Pancreas (tissue), 10 donors: ENCODE measurements at regions not wholly inside any gene's neighbourhood (a gene's known extent, or its start where the extent isn't known, plus 50 kb on each side); places are given as distances from the start of the nearest gene placed in this dataset.

ENCODE experiments used
- ATAC-seq, 4 donors: fragments of 200-7000 bp; cut with Tn5 transposase; one replicate each; pipeline versions ENCODE4 v1.8.0 to v1.9.1; 2020; ENCODE audit warnings: mild to moderate bottlenecking in 4 of 4, moderate library complexity in 4 of 4
- DNase-seq, 6 donors: peaks; one replicate each; pipeline ENCODE4 v3.0.0-alpha.2; 2020
- FAIRE-seq: peaks from 2 replicates; lab custom pipeline; 2012; peaks lifted over from hg19 to GRCh38; lab: Jason Lieb, UNC
- H3K27ac ChIP-seq, 4 donors: fragments of 200-600 bp; sonication (generic); 1 replicate in 3 of 4; 2 replicates in 1 of 4; pipeline versions ENCODE4 v1.5.0 to v1.8.0; 2020
- H3K27me3 ChIP-seq, 4 donors: fragments of 200-600 bp; one replicate each; pipeline ENCODE4 v1.8.0; 2021
- H3K36me3 ChIP-seq, 3 donors: fragments of 200-600 bp; sonication (generic) in 1 of 3; one replicate each; pipeline versions ENCODE4 v1.5.0 to v1.8.0; 2020 to 2021
- H3K4me1 ChIP-seq, 3 donors: fragments of 200-600 bp; one replicate each; pipeline ENCODE4 v1.8.0; 2021
- H3K4me3 ChIP-seq, 4 donors: fragments of 200-600 bp; sonication (generic) in 2 of 4; one replicate each; pipeline versions ENCODE4 v1.5.0 to v1.8.0; 2020 to 2021
- H3K9me3 ChIP-seq, 4 donors: fragments of 200-600 bp; one replicate each; pipeline ENCODE4 v1.8.0; 2021
- WGBS, 2 donors: extraction: QIAGEN DNeasy Blood & Tissue Kit; methylation state at CpG; one replicate each; pipeline ENCODE4 v1.1.7; 2013; 5-methylcytosine and 5-hydroxymethylcytosine counted together
- intact Hi-C, 3 donors: fragments of 100-400 bp; cut with DNase I; formaldehyde crosslinking; loops; one replicate each; pipeline versions ENCODE4 v1.11.1 to v1.14.2; 2022
- TF ChIP-seq, protein P1 (sequence below), 4 donors: fragments of 200-600 bp; sonication (generic) in 3 of 4; IDR thresholded peaks; one replicate each; pipeline versions ENCODE4 v1.5.0 to v1.8.0; 2021; ENCODE audit warnings: antibody characterized with exemption in 4 of 4
- donor health status: healthy with polysubstance abuse.
- donor health status: DM: no; HTN: no; CAD: no; lungs with moderate emphysema.
- donor health status: DM: no; HTN: no; CAD: no.
- donor health status: control.
- donor health status: control.
- donor health status: Bipolar disorder and iron deficiency.
- donor health status: DM: yes; HTN: yes; CAD: no.
- donor health status: DM: no; HTN: no; CAD: no.
- donor health status: DM: no; HTN: no; CAD: no.
- donor health status: DM: yes; HTN: yes; CAD: no.

DNA sequence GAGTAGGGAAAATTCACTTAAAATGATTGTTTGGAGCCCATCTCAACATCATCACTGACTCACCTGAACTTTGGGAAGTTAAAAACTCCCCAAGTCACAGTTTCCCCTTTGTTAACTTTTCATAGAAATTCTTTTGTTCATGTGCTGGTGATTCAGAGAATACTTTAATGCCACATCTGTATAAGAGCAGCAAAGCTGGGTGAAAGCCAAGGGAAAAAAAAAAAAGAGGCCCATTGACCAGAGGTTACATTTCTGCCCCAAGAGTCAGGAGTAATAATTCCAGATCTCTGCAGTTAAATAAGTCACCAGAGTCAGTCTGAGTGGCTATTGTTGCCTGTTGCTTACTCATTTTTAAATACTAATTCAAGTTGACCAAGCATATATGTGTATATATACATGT, 136.4 kb upstream of the LGR5 start:
- Histone ChIP-seq H3K27ac (no peak overlapping the region), H3K36me3 (no peaks in the 10 kb centered on the region), H3K4me1 (no peaks in the 10 kb centered on the region), H3K4me3 (no peak overlapping the region), H3K9me3 (no peaks in the 10 kb centered on the region), H3K27me3 (no peaks in the 10 kb centered on the region)
- no peak for DNase-seq
- no peak for FAIRE-seq
- TF ChIP-seq, protein P1, sequence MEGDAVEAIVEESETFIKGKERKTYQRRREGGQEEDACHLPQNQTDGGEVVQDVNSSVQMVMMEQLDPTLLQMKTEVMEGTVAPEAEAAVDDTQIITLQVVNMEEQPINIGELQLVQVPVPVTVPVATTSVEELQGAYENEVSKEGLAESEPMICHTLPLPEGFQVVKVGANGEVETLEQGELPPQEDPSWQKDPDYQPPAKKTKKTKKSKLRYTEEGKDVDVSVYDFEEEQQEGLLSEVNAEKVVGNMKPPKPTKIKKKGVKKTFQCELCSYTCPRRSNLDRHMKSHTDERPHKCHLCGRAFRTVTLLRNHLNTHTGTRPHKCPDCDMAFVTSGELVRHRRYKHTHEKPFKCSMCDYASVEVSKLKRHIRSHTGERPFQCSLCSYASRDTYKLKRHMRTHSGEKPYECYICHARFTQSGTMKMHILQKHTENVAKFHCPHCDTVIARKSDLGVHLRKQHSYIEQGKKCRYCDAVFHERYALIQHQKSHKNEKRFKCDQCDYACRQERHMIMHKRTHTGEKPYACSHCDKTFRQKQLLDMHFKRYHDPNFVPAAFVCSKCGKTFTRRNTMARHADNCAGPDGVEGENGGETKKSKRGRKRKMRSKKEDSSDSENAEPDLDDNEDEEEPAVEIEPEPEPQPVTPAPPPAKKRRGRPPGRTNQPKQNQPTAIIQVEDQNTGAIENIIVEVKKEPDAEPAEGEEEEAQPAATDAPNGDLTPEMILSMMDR (IDR thresholded peaks at IDR 0.05) = no peak
- ATAC-seq = peak in 1 of 4 donors; percentile 49
- intact Hi-C loops = no loop called here

DNA sequence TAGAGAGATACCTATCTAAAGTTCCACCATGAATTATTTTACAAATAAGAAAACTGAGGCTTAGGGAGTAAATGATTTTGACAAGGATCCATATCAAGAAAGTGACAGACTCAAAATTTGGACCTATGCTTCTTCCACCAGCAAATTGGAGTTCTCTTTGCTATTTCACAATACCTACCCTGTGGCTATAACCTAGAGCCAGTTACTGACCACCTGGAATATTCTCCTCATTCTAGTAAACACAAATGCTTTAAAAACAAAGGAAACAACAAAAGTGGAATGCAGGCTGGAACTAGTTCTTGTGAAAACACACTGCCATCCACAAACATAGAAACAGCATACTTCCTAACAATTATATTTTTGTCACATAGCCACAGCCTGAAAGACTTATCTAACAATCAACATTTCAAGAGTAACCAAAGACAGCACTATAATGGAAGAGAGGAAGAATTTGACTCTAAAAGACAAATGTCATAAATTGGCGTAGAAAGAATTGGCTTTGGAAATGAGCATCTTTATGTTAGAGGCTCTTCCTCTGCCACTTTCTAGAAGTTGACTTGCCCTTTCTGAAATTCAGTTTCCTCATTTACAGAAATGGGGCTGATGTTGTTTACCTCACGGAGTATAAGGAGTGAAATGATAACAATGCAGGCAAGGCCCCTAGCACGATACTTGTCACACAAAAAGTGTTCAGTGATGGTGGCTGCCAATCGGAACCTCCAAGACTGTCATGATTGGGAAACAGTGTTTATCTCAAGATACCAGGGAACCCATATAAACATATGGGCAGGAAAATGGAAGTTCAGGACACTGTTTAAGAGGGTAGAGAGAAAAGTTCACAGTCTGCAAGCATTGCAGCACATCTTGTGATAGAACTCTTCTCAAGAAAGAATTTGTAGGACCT, 138.6 kb upstream of the LGR5 start:
- H3K4me3 ChIP-seq = no peak overlapping the region
- no peak for ATAC-seq
- TF ChIP-seq, protein P1 (IDR thresholded peaks at IDR 0.05) = no peak
- no peak for FAIRE-seq
- H3K27ac ChIP-seq = no peak overlapping the region
- H3K4me1 ChIP-seq = no peaks in the 10 kb centered on the region
- no peaks in the 10 kb centered on the region for H3K27me3 ChIP-seq
- WGBS, 2 donors = 88 to 90% methylated on average over 4 of the region's 4 CpGs
- H3K36me3 ChIP-seq = no peaks in the 10 kb centered on the region
- no peaks in the 10 kb centered on the region for H3K9me3 ChIP-seq
- intact Hi-C loops = no loop called here
- no peak for DNase-seq

DNA sequence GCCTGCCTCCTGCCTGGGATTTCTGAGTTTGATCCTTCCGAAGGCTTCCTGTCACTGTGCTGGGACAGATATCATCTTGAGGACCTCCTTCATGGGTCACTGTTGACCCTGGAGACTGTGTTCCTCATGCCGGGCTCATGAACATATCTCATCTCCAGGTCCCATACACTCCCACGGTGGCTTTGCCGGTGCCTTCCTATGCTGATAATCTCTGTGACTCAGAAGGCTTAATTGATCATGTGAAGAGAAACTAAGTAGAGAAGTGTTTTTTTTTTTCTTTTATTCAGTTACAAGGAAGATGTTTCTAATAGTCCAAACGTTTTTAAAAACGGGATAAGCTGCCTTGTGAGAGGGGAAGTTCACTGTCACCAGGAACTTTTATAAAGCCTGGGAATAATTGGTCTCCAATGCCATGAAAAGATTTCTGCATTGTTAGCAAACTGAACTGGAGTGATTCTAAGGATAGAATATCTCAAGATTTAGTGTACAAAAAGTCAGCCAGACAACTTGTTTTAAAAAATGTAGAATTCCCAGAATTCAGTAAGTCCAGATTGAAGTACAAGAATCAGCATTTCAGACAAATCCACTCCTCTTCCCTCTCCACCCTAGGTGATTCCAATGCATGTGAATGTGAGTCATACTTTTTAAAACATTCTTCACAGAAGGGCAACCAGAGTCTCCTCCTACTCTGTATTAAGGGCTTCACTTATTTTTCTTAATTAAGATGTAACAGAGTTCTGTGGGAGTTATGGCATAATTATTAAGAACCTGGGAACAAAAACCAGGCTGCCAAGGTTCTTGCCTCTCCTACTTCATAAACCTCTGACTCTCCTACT, 139.8 kb upstream of the LGR5 start:
- intact Hi-C loops = no loop called here
- no peak for ATAC-seq
- Histone ChIP-seq H3K27me3 (no peaks in the 10 kb centered on the region), H3K27ac (no peak overlapping the region), H3K4me1 (no peaks in the 10 kb centered on the region), H3K4me3 (no peak overlapping the region), H3K36me3 (no peaks in the 10 kb centered on the region), H3K9me3 (no peaks in the 10 kb centered on the region)
- no peak for FAIRE-seq
- WGBS, 2 donors = 68 to 78% methylated on average over 6 of the region's 6 CpGs
- TF ChIP-seq, protein P1 (IDR thresholded peaks at IDR 0.05) = no peak
- no peak for DNase-seq

DNA sequence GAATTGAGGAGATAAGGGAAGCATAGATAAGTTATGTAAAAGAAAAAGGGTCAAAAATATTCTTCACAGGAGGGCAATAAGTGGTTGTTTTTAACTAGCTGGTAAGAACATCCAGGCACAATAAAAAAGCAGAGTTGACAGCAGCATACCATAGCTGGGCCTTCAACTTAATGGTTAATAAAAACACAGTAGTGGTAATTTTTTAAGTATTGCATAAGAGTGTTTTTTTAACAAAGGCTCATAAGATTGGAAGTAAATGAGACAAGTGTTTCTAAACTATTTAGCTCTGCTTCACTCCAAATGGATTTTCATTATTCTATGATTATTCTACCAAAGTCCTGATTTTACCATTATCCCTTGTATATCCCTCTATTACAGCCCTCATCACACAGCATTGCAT, 140.1 kb upstream of the TSPAN8 start:
- no peak for ATAC-seq
- Histone ChIP-seq H3K4me1 (no peaks in the 10 kb centered on the region), H3K27ac (no peak overlapping the region), H3K36me3 (no peaks in the 10 kb centered on the region), H3K4me3 (no peak overlapping the region), H3K9me3 (no peaks in the 10 kb centered on the region), H3K27me3 (no peaks in the 10 kb centered on the region)
- DNase-seq = no peak
- TF ChIP-seq, protein P1 (IDR thresholded peaks at IDR 0.05) = no peak
- no peak for FAIRE-seq
- intact Hi-C loops = no loop called here
